Body of pancreas (tissue), 4 donors: ENCODE measurements at regions not wholly inside any gene's neighbourhood (a gene's known extent, or its start where the extent isn't known, plus 50 kb on each side); places are given as distances from the start of the nearest gene placed in this dataset.

Experiments
- POLR2A ChIP-seq, 3 donors: fragments of 450-650 bp; IDR thresholded peaks; one replicate each; pipeline ENCODE4 v1.6.1; 2016; ENCODE audit warnings: antibody characterized with exemption in 3 of 3, mild to moderate bottlenecking in 2 of 3
- TF ChIP-seq, protein P1 (sequence below), 7 experiments: fragments of 450-650 bp in 4 of 7; fragments of 200-600 bp in 3 of 7; sonication (generic) in 3 of 7; IDR thresholded peaks; one replicate each; pipeline ENCODE4 v1.5.1; 2016 to 2019; ENCODE audit warnings: antibody characterized with exemption in 7 of 7

DNA sequence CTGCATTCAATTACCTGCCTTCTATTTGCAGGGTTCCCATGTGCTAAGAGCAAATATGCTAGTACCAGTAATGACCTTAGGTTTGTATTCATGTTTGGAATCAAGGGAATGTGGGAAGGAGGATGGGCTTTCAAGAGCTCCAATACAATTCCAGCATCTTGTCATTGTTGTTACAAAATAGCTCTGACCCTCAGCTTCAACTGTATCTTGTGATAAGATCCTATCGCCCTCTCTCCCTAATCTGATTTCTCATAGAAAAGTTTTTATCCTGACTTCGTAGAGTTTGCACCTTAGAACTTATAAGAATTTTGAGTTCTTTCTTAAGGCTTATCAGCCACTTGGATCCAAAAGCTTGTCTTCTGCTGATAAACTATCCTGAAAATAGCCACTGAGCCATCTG is 749.5 kb upstream of the ACVR2A start:
- TF ChIP-seq, protein P1, sequence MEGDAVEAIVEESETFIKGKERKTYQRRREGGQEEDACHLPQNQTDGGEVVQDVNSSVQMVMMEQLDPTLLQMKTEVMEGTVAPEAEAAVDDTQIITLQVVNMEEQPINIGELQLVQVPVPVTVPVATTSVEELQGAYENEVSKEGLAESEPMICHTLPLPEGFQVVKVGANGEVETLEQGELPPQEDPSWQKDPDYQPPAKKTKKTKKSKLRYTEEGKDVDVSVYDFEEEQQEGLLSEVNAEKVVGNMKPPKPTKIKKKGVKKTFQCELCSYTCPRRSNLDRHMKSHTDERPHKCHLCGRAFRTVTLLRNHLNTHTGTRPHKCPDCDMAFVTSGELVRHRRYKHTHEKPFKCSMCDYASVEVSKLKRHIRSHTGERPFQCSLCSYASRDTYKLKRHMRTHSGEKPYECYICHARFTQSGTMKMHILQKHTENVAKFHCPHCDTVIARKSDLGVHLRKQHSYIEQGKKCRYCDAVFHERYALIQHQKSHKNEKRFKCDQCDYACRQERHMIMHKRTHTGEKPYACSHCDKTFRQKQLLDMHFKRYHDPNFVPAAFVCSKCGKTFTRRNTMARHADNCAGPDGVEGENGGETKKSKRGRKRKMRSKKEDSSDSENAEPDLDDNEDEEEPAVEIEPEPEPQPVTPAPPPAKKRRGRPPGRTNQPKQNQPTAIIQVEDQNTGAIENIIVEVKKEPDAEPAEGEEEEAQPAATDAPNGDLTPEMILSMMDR (IDR thresholded peaks at IDR 0.05) = no peak
- TF ChIP-seq POLR2A (IDR thresholded peaks at IDR 0.05) = no peak
